HCT116 (cell line): ENCODE measurements at regions not wholly inside any gene's neighbourhood (a gene's known extent, or its start where the extent isn't known, plus 50 kb on each side); places are given as distances from the start of the nearest gene placed in this dataset.

Experiments
- ATAC-seq: fragments of 200-7000 bp; cut with Tn5 transposase; 2 replicates; pipeline ENCODE4 v1.9.1; 2020; ENCODE audit warnings: mild to moderate bottlenecking, moderate library complexity
- BruUV-seq: library from RNA; stranded (reverse); fragments of 400-500 nt; replicated peaks from 2 replicates; lab custom pipeline; 2021; lab: Mats Ljungman, UMichigan
- CTCF ChIA-PET: fragments of 300-600 bp; sonication (Branson Sonifier 250); formaldehyde crosslinking; loops from one replicate; lab custom pipeline; 2021; ENCODE audit warnings: antibody characterized with exemption; lab: Charles Lee
- POLR2A ChIA-PET: fragments of 300-600, 350-600 bp; sonication (Branson Sonifier 250); formaldehyde crosslinking; loops from one replicate; lab custom pipeline; 2021; ENCODE audit warnings: antibody characterized with exemption; lab: Charles Lee
- RAD21 ChIA-PET, 2 experiments: fragments of 300-600 bp; sonication (Branson Sonifier 250); formaldehyde crosslinking; loops; one replicate each; lab custom pipeline; 2023; ENCODE audit warnings: low total read pairs in 2 of 2; ENCODE audit not compliant: uncharacterized antibody in 2 of 2, unreplicated experiment in 2 of 2, low non-redundant PET in 1 of 2; lab: Charles Lee
- DNase-seq: peaks from one replicate; pipeline ENCODE4 v3.0.0-alpha.2; 2010; ENCODE audit warnings: low read depth, low spot score
- H2AFZ ChIP-seq: fragments of 200-600 bp; shearing (Covaris generic), sonication (generic); 2 replicates; pipeline ENCODE4 v1.6.1; 2017; ENCODE audit warnings: low read depth, mixed run types, mixed read lengths, antibody characterized with exemption, low read length; ENCODE audit not compliant: poor library complexity, severe bottlenecking
- H3K27ac ChIP-seq: 2 replicates; pipeline ENCODE4 v1.5.1; 2012; ENCODE audit warnings: low read depth, low read length
- H3K27me3 ChIP-seq: fragments of 200-600 bp; sonication (generic); 2 replicates; pipeline ENCODE4 v1.6.1; 2016; ENCODE audit warnings: mixed run types, low read length, mixed read lengths; ENCODE audit not compliant: insufficient read depth
- H3K36me3 ChIP-seq, 2 experiments: fragments of 200-500 bp in 1 of 2; fragments of 200-600 bp in 1 of 2; sonication (Bioruptor generic) in 1 of 2; sonication (generic) in 1 of 2; 2 replicates each; pipeline versions ENCODE4 v1.5.1 to v1.6.1; 2014 to 2016; ENCODE audit warnings: low read length in 2 of 2, inconsistent platforms in 1 of 2, mixed read lengths in 1 of 2, mixed run types in 1 of 2; ENCODE audit not compliant: insufficient read depth in 2 of 2, control insufficient read depth in 1 of 2
- H3K4me1 ChIP-seq, 2 experiments: fragments of 200-600 bp in 1 of 2; sonication (generic) in 1 of 2; 2 replicates each; pipeline versions ENCODE4 v1.5.1 to v1.6.1; 2012 to 2017; ENCODE audit warnings: low read length in 2 of 2, inconsistent platforms in 1 of 2, mild to moderate bottlenecking in 1 of 2, mixed read lengths in 1 of 2, mixed run types in 1 of 2, moderate library complexity in 1 of 2; ENCODE audit not compliant: insufficient read depth in 2 of 2, control insufficient read depth in 1 of 2
- H3K4me2 ChIP-seq: fragments of 200-600 bp; sonication (generic); 2 replicates; pipeline ENCODE4 v1.6.1; 2017; ENCODE audit warnings: mixed run types, low read length, mixed read lengths
- H3K4me3 ChIP-seq, 2 experiments: fragments of 200-600 bp in 1 of 2; sonication (generic) in 1 of 2; replicated peaks in 1 of 2; 2 replicates each; pipeline ENCODE4 v1.5.1; 2011 to 2016; ENCODE audit warnings: low read length in 2 of 2, control low read depth in 1 of 2, low read depth in 1 of 2, mild to moderate bottlenecking in 1 of 2, mixed read lengths in 1 of 2, mixed run types in 1 of 2
- H3K79me2 ChIP-seq: fragments of 200-600 bp; sonication (generic); 2 replicates; pipeline ENCODE4 v1.6.1; 2017; ENCODE audit warnings: mild to moderate bottlenecking, mixed run types, low read length, moderate library complexity, mixed read lengths; ENCODE audit not compliant: insufficient read depth
- H3K9ac ChIP-seq: fragments of 200-600 bp; sonication (generic); 2 replicates; pipeline ENCODE4 v1.6.1; 2016; ENCODE audit warnings: low read length, mixed read lengths
- H3K9me2 ChIP-seq: fragments of 200-600 bp; sonication (generic), shearing (Covaris generic); 2 replicates; pipeline ENCODE4 v1.6.1; 2017; ENCODE audit warnings: mixed run types, mild to moderate bottlenecking, moderate library complexity; ENCODE audit not compliant: insufficient read depth
- H3K9me3 ChIP-seq, 2 experiments: fragments of 200-500 bp in 1 of 2; fragments of 200-600 bp in 1 of 2; sonication (Bioruptor generic) in 1 of 2; sonication (generic) in 1 of 2; 2 replicates each; pipeline ENCODE4 v1.6.1; 2014 to 2017; ENCODE audit warnings: low read length in 2 of 2, mixed read lengths in 2 of 2, inconsistent platforms in 1 of 2, low read depth in 1 of 2, mild to moderate bottlenecking in 1 of 2, mixed run types in 1 of 2, moderate library complexity in 1 of 2; ENCODE audit not compliant: control insufficient read depth in 1 of 2, insufficient read depth in 1 of 2
- H4K20me1 ChIP-seq: fragments of 200-600 bp; sonication (generic), shearing (Covaris generic); 2 replicates; pipeline ENCODE4 v1.6.1; 2017; ENCODE audit warnings: mixed run types, mild to moderate bottlenecking, moderate library complexity; ENCODE audit not compliant: insufficient read depth
- CBX3 ChIP-seq: IDR thresholded peaks from 2 replicates; pipeline ENCODE4 v1.6.1; 2012; ENCODE audit warnings: low read depth
- CEBPB ChIP-seq: IDR thresholded peaks from 2 replicates; pipeline ENCODE4 v1.6.1; 2012; ENCODE audit warnings: low read depth
- EZH2 ChIP-seq: fragments of 200-600 bp; sonication (generic); IDR thresholded peaks from 2 replicates; pipeline ENCODE4 v1.6.1; 2017; ENCODE audit warnings: antibody characterized with exemption, mixed run types
- FOSL1 ChIP-seq: IDR thresholded peaks from 2 replicates; pipeline ENCODE4 v1.6.1; 2012; ENCODE audit warnings: low read depth
- POLR2A ChIP-seq: IDR thresholded peaks from 2 replicates; pipeline ENCODE4 v1.7.0; 2011; ENCODE audit warnings: borderline replicate concordance; ENCODE audit not compliant: insufficient read depth, insufficient read length; ENCODE audit errors: extremely low read depth
- RAD21 ChIP-seq: IDR thresholded peaks from 2 replicates; pipeline ENCODE4 v1.6.1; 2012; ENCODE audit warnings: low read depth, mild to moderate bottlenecking
- SP1 ChIP-seq: IDR thresholded peaks from 2 replicates; pipeline ENCODE4 v1.6.1; 2012; ENCODE audit warnings: low read depth
- YY1 ChIP-seq: IDR thresholded peaks from 2 replicates; pipeline ENCODE4 v1.6.1; 2011; ENCODE audit warnings: low read length, low read depth, moderate library complexity, mild to moderate bottlenecking; ENCODE audit not compliant: insufficient replicate concordance; ENCODE audit errors: extremely low read depth
- ZNF274 ChIP-seq: fragments of 200-500 bp; sonication (Bioruptor generic); IDR thresholded peaks from 2 replicates; pipeline ENCODE4 v1.6.1; 2014; ENCODE audit warnings: mild to moderate bottlenecking, low read depth, low read length, inconsistent platforms
- intact Hi-C: fragments of 100-400 bp; cut with micrococcal nuclease; formaldehyde crosslinking; loops from 2 replicates; pipeline ENCODE4 v1.10.0; 2022
- TF ChIP-seq, protein P1 (sequence below): IDR thresholded peaks from 2 replicates; pipeline ENCODE4 v1.6.1; 2012

DNA sequence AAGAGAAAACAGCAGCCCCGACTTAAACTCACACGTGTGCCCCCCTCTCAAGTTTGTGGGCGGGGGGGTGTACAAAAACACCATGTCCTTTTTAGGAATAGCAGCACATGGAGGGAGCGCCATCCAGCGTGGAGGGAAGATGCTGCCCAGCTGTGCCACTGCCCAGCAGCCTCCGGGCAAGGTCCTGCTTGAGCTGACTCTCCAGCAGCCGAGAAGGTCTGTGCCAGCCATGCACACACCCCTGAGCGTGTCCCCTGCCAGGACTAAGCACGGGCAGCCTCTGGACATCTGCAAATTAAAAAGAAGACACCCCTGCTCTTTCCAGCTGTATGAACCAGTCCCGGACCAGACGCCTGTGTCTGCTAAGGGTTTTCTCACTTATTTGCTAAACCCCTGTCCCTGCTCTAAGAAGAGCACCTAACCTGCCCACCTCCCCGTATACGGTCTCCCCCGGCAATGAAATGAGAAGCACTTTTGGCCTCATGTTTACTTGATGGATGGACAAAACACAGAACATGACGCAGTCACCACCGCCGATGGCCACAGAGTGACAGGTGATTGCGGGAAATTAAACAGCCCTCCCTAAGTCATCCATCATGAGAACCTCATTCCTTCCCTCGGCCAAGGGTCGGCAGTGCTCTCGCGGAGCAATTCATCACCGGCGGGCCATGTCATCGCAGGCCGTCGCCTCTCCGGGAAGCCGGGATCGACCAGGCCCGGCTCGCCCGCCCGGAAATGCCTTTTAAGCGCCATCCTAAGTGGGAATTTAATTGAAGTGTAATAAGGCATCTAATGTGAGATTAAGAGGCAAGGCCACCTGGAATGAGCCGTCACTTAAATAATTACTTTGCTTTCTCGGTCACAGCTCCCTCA, 96.9 kb downstream of the OLFM1 start (continued):
- TF ChIP-seq EZH2: no peak
- no peak for TF ChIP-seq ZNF274
- TF ChIP-seq RAD21: no peak
- no peak for TF ChIP-seq POLR2A
- TF ChIP-seq, protein P1, sequence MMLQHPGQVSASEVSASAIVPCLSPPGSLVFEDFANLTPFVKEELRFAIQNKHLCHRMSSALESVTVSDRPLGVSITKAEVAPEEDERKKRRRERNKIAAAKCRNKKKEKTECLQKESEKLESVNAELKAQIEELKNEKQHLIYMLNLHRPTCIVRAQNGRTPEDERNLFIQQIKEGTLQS: no peak

- intact Hi-C loops: no loop called here
- no peak overlapping the region for H3K4me2 ChIP-seq
- H3K27me3 ChIP-seq: no peaks in the 10 kb centered on the region
- POLR2A ChIA-PET: no interaction called here
- no peak overlapping the region for H3K4me3 ChIP-seq
- no peak overlapping the region for H3K27ac ChIP-seq
- ATAC-seq: no peak
- CTCF ChIA-PET: no interaction called here
- H3K9me2 ChIP-seq: no peaks in the 10 kb centered on the region
- H3K9me3 ChIP-seq: no peaks in the 10 kb centered on the region
- BruUV-seq: no TSS peak
- H2AFZ ChIP-seq: no peak overlapping the region
- no peak for DNase-seq
- peaks cover 0 to 6% of the 10 kb centered on the region in 2 experiments; a peak in 2 of 4 replicates for H3K4me1 ChIP-seq
- H3K79me2 ChIP-seq: no peaks in the 10 kb centered on the region
- RAD21 ChIA-PET: no interaction called here
- H4K20me1 ChIP-seq: no peaks in the 10 kb centered on the region
- TF ChIP-seq ZNF274 (no peak), YY1 (no peak), CBX3 (no peak), CEBPB (no peak), SP1 (no peak), FOSL1 (no peak), POLR2A (no peak)
- no peaks in the 10 kb centered on the region for H3K36me3 ChIP-seq
- no peak overlapping the region for H3K9ac ChIP-seq
Measured at GRCh38 chr9:135185060-135185459, 97.6 kb downstream of the OLFM1 start.
